ENCODE measurements at regions not wholly inside any gene's neighbourhood (a gene's known extent, or its start where the extent isn't known, plus 50 kb on each side); places are given as distances from the start of the nearest gene placed in this dataset.

- TF ChIP-seq CTCF (conservative IDR thresholded peaks at IDR 0.05; ENCODE audit: low read length), result no peak
- TF ChIP-seq EZH2phosphoT487 (IDR thresholded peaks at IDR 0.05; ENCODE audit: borderline replicate concordance, low read depth, low read length), result no peak
Observed at GRCh38 chr17:54841656-54842055, 59.0 kb upstream of the TOM1L1 start.
